EH (cell line): ENCODE measurements at regions not wholly inside any gene's neighbourhood (a gene's known extent, or its start where the extent isn't known, plus 50 kb on each side); places are given as distances from the start of the nearest gene placed in this dataset.

Source experiments
- DNase-seq: peaks from one replicate; pipeline ENCODE4 v3.0.0-alpha.2; 2015; ENCODE audit warnings: low read depth

- DNase-seq, result no peak
These were observed 52.9 kb upstream of the DEFB112 start for GRCh38 chr6:50102676-50103075.

- no peak for DNase-seq
These were observed 60.9 kb upstream of the DEFB112 start for GRCh38 chr6:50110587-50110986.

- no peak for DNase-seq
These were observed 63.5 kb upstream of the DEFB112 start for GRCh38 chr6:50112981-50113857.

GRCh38 chr6:50116390-50116789 lies 66.7 kb upstream of the DEFB112 start:
- no peak for DNase-seq

GRCh38 chr6:50116797-50117542 lies 67.2 kb upstream of the DEFB112 start:
- no peak for DNase-seq

- DNase-seq, result no peak
These were observed 70.6 kb upstream of the DEFB112 start for GRCh38 chr6:50120300-50120699.

GRCh38 chr6:50123688-50124087 lies 74.0 kb upstream of the DEFB112 start:
- DNase-seq, result no peak

- no peak for DNase-seq
These were observed 74.8 kb upstream of the DEFB112 start for GRCh38 chr6:50124572-50124971.

- peak; percentile 20 for DNase-seq
These were observed 78.8 kb upstream of the DEFB112 start for GRCh38 chr6:50128420-50129005.

- DNase-seq, result no peak
These were observed 86.2 kb upstream of the DEFB112 start for GRCh38 chr6:50135968-50136367.

- no peak for DNase-seq
These were observed 91.4 kb upstream of the DEFB112 start for GRCh38 chr6:50141100-50141499.

- peak; percentile 1 for DNase-seq
These were observed 93.4 kb upstream of the DEFB112 start for GRCh38 chr6:50143011-50143719.

GRCh38 chr6:50145125-50145524 lies 95.4 kb upstream of the DEFB112 start:
- no peak for DNase-seq

GRCh38 chr6:50147371-50147770 lies 97.6 kb upstream of the DEFB112 start:
- no peak for DNase-seq

GRCh38 chr6:50180646-50181045 lies 130.9 kb upstream of the DEFB112 start:
- DNase-seq, result no peak

GRCh38 chr6:50185006-50185405 lies 135.3 kb upstream of the DEFB112 start:
- no peak for DNase-seq

GRCh38 chr6:50187351-50187921 lies 137.7 kb upstream of the DEFB112 start:
- DNase-seq, result no peak

- DNase-seq, result no peak
These were observed 148.5 kb upstream of the DEFB112 start for GRCh38 chr6:50198245-50198644.

- DNase-seq, result no peak
These were observed 153.0 kb upstream of the DEFB112 start for GRCh38 chr6:50202766-50203165.

- DNase-seq, result no peak
These were observed 161.9 kb upstream of the DEFB112 start for GRCh38 chr6:50211582-50211981.

GRCh38 chr6:50213146-50213545 lies 163.4 kb upstream of the DEFB112 start:
- DNase-seq, result no peak

GRCh38 chr6:50214937-50215336 lies 165.2 kb upstream of the DEFB112 start:
- no peak for DNase-seq
